Stomach (tissue), 4 donors: ENCODE measurements at regions not wholly inside any gene's neighbourhood (a gene's known extent, or its start where the extent isn't known, plus 50 kb on each side); places are given as distances from the start of the nearest gene placed in this dataset.

ENCODE experiments used
- POLR2A ChIP-seq, 4 donors: fragments of 450-650 bp; IDR thresholded peaks; one replicate each; pipeline ENCODE4 v1.6.1; 2016; ENCODE audit warnings: antibody characterized with exemption in 4 of 4, control low read depth in 2 of 4, mild to moderate bottlenecking in 1 of 4, moderate library complexity in 1 of 4
- TF ChIP-seq, protein P1 (sequence below), 7 experiments: fragments of 450-650 bp in 4 of 7; fragments of 200-600 bp in 3 of 7; sonication (generic) in 3 of 7; IDR thresholded peaks; one replicate each; pipeline ENCODE4 v1.5.1; 2016 to 2019; ENCODE audit warnings: antibody characterized with exemption in 7 of 7, control low read depth in 2 of 7, mild to moderate bottlenecking in 1 of 7

DNA sequence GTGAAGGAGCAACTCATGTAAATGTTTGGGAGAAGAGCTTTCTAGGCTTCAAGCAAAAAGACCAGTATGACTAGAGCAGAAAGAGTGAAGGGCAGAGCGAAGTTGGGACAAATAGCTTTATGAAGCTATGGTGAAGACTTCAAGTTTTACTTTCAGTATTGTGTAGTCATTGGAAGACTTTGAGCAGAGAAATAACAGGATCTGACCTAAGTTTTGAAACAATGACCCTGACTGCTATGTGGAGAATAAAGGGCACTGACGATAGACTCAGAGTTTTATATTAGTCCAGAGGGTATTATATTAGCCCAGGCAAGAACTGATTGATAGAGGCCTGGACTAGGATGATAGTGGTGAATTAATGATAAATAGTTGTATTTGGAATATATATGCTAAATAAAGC, 187.3 kb downstream of the KTN1 start:
- TF ChIP-seq, protein P1, sequence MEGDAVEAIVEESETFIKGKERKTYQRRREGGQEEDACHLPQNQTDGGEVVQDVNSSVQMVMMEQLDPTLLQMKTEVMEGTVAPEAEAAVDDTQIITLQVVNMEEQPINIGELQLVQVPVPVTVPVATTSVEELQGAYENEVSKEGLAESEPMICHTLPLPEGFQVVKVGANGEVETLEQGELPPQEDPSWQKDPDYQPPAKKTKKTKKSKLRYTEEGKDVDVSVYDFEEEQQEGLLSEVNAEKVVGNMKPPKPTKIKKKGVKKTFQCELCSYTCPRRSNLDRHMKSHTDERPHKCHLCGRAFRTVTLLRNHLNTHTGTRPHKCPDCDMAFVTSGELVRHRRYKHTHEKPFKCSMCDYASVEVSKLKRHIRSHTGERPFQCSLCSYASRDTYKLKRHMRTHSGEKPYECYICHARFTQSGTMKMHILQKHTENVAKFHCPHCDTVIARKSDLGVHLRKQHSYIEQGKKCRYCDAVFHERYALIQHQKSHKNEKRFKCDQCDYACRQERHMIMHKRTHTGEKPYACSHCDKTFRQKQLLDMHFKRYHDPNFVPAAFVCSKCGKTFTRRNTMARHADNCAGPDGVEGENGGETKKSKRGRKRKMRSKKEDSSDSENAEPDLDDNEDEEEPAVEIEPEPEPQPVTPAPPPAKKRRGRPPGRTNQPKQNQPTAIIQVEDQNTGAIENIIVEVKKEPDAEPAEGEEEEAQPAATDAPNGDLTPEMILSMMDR (IDR thresholded peaks at IDR 0.05) = no peak
- TF ChIP-seq POLR2A (IDR thresholded peaks at IDR 0.05) = no peak
